ENCODE measurements at regions not wholly inside any gene's neighbourhood (a gene's known extent, or its start where the extent isn't known, plus 50 kb on each side); places are given as distances from the start of the nearest gene placed in this dataset.
"Not testable (repeated sequence)": the region's sequence is repeated elsewhere in the genome, so short reads cannot be mapped to it uniquely, and the experiment has no call there.

GRCh38 chr1:200260597-200261335 lies 149.1 kb downstream of the ZNF281 start:
- no peak overlapping the region for H3K4me3 Mint-ChIP-seq
- peaks cover 9% of the 10 kb centered on the region for H3K4me1 Mint-ChIP-seq (ENCODE audit: low read depth)
- intact Hi-C loops (cut with micrococcal nuclease), result no loop called here
- H3K27ac Mint-ChIP-seq, result no peak overlapping the region
- H3K36me3 Mint-ChIP-seq, result no peaks in the 10 kb centered on the region
- no peak for DNase-seq
- H3K27me3 Mint-ChIP-seq, result peaks cover 11% of the 10 kb centered on the region
- CTCF ChIA-PET, result interaction anchor here (0.6 to 0.8 kb wide), 2 partner anchors 228 to 602 kb away, joined by 3 read pairs; no protein-coding TSS in a partner anchor
- POLR2A ChIA-PET, result no interaction called here
- no peaks in the 10 kb centered on the region for H3K9me3 Mint-ChIP-seq

GRCh38 chr1:200258447-200259375 lies 151.1 kb downstream of the ZNF281 start:
- Mint-ChIP-seq H3K4me1 (ENCODE audit: low read depth) (peaks cover 18% of the 10 kb centered on the region), H3K36me3 (no peaks in the 10 kb centered on the region), H3K9me3 (no peaks in the 10 kb centered on the region), H3K27me3 (peaks cover 9% of the 10 kb centered on the region), H3K27ac (no peak overlapping the region), H3K4me3 (no peak overlapping the region)
- intact Hi-C loops (cut with micrococcal nuclease), result loop anchor here (5.0 kb wide), 1 partner anchor 229 kb away; no protein-coding TSS in a partner anchor
- ChIA-PET POLR2A (no interaction called here), CTCF (interaction anchor here (0.9 to 1.4 kb wide), 3 partner anchors 8 to 251 kb away, joined by 3 to 4 read pairs (median 3); no protein-coding TSS in a partner anchor)
- no peak for DNase-seq

- no peak overlapping the region for H3K4me3 Mint-ChIP-seq
- H3K4me1 Mint-ChIP-seq (ENCODE audit: low read depth), result peaks cover 13% of the 10 kb centered on the region
- peaks cover 12% of the 10 kb centered on the region for H3K27me3 Mint-ChIP-seq
- ChIA-PET POLR2A (no interaction called here), CTCF (no interaction called here)
- H3K9me3 Mint-ChIP-seq, result no peaks in the 10 kb centered on the region
- DNase-seq, result no peak
- intact Hi-C loops (cut with micrococcal nuclease), result loop anchor here (5.0 kb wide), 1 partner anchor 230 kb away; no protein-coding TSS in a partner anchor
- H3K27ac Mint-ChIP-seq, result no peak overlapping the region
- no peaks in the 10 kb centered on the region for H3K36me3 Mint-ChIP-seq
Observed at GRCh38 chr1:200257235-200257634, 152.6 kb downstream of the ZNF281 start.

GRCh38 chr1:200254602-200255001 lies 155.2 kb downstream of the ZNF281 start:
- ChIA-PET POLR2A (interaction anchor here (1.1 to 1.4 kb wide), 2 partner anchors 19 to 101 kb away, joined by 3 read pairs; no protein-coding TSS in a partner anchor), CTCF (interaction anchor here (0.9 to 1.1 kb wide), 4 partner anchors 21 to 236 kb away, joined by 3 to 5 read pairs (median 3); no protein-coding TSS in a partner anchor)
- not testable (repeated sequence) for DNase-seq, H3K36me3 Mint-ChIP-seq, H3K9me3 Mint-ChIP-seq, H3K27me3 Mint-ChIP-seq, H3K27ac Mint-ChIP-seq, H3K4me3 Mint-ChIP-seq
- H3K4me1 Mint-ChIP-seq (ENCODE audit: low read depth), result peaks cover 11% of the 10 kb centered on the region
- intact Hi-C loops (cut with micrococcal nuclease), result loop anchor here (1.0 to 5.0 kb wide), 5 partner anchors 28 to 233 kb away; no protein-coding TSS in a partner anchor

GRCh38 chr1:200253774-200254495 lies 155.9 kb downstream of the ZNF281 start:
- ChIA-PET POLR2A (interaction anchor here (1.1 to 1.4 kb wide), 2 partner anchors 20 to 100 kb away, joined by 3 read pairs; no protein-coding TSS in a partner anchor), CTCF (interaction anchor here (1.0 to 1.1 kb wide), 3 partner anchors 23 to 237 kb away, joined by 3 to 5 read pairs (median 3); no protein-coding TSS in a partner anchor)
- Mint-ChIP-seq H3K36me3 (no peaks in the 10 kb centered on the region), H3K27ac (no peak overlapping the region), H3K4me3 (no peak overlapping the region), H3K9me3 (no peaks in the 10 kb centered on the region), H3K27me3 (peaks cover 6% of the 10 kb centered on the region), H3K4me1 (ENCODE audit: low read depth) (peaks cover 11% of the 10 kb centered on the region)
- intact Hi-C loops (cut with micrococcal nuclease), result loop anchor here (1.0 to 5.0 kb wide), 4 partner anchors 27 to 194 kb away; no protein-coding TSS in a partner anchor
- peak; percentile 63 for DNase-seq

GRCh38 chr1:200252531-200252930 lies 157.3 kb downstream of the ZNF281 start:
- ChIA-PET POLR2A (no interaction called here), CTCF (interaction anchor here (0.9 kb wide), 1 partner anchor 27 kb away, joined by 3 read pairs; no protein-coding TSS in a partner anchor)
- Mint-ChIP-seq H3K4me1 (ENCODE audit: low read depth) (peaks cover 11% of the 10 kb centered on the region), H3K9me3 (no peaks in the 10 kb centered on the region), H3K27ac (no peak overlapping the region), H3K4me3 (no peak overlapping the region), H3K36me3 (no peaks in the 10 kb centered on the region), H3K27me3 (peaks cover 10% of the 10 kb centered on the region)
- intact Hi-C loops (cut with micrococcal nuclease), result loop anchor here (5.0 kb wide), 1 partner anchor 115 kb away; no protein-coding TSS in a partner anchor
- no peak for DNase-seq

- POLR2A ChIA-PET, result no interaction called here
- H3K36me3 Mint-ChIP-seq, result no peaks in the 10 kb centered on the region
- H3K9me3 Mint-ChIP-seq, result no peaks in the 10 kb centered on the region
- H3K4me3 Mint-ChIP-seq, result no peak overlapping the region
- DNase-seq, result no peak
- CTCF ChIA-PET, result no interaction called here
- H3K27ac Mint-ChIP-seq, result no peak overlapping the region
- H3K4me1 Mint-ChIP-seq (ENCODE audit: low read depth), result peaks cover 11% of the 10 kb centered on the region
- peaks cover 12% of the 10 kb centered on the region for H3K27me3 Mint-ChIP-seq
- intact Hi-C loops (cut with micrococcal nuclease), result loop anchor here (5.0 kb wide), 1 partner anchor 113 kb away; no protein-coding TSS in a partner anchor
Observed at GRCh38 chr1:200250469-200250868, 159.4 kb downstream of the ZNF281 start.

- no peak overlapping the region for H3K27ac Mint-ChIP-seq
- peaks cover under 1% of the 10 kb centered on the region for H3K4me1 Mint-ChIP-seq (ENCODE audit: low read depth)
- intact Hi-C loops (cut with micrococcal nuclease), result no loop called here
- CTCF ChIA-PET, result no interaction called here
- POLR2A ChIA-PET, result no interaction called here
- H3K9me3 Mint-ChIP-seq, result no peaks in the 10 kb centered on the region
- no peaks in the 10 kb centered on the region for H3K36me3 Mint-ChIP-seq
- H3K4me3 Mint-ChIP-seq, result no peak overlapping the region
- peaks cover 13% of the 10 kb centered on the region for H3K27me3 Mint-ChIP-seq
- DNase-seq, result no peak
Observed at GRCh38 chr1:200248541-200248940, 161.3 kb downstream of the ZNF281 start.

GRCh38 chr1:200247518-200247917 lies 162.3 kb downstream of the ZNF281 start:
- Mint-ChIP-seq H3K27me3 (peaks cover 14% of the 10 kb centered on the region), H3K27ac (no peak overlapping the region), H3K4me3 (no peak overlapping the region), H3K9me3 (no peaks in the 10 kb centered on the region), H3K4me1 (ENCODE audit: low read depth) (no peaks in the 10 kb centered on the region), H3K36me3 (no peaks in the 10 kb centered on the region)
- DNase-seq, result no peak
- intact Hi-C loops (cut with micrococcal nuclease), result no loop called here
- POLR2A ChIA-PET, result no interaction called here
- CTCF ChIA-PET, result no interaction called here

GRCh38 chr1:200245473-200245872 lies 164.4 kb downstream of the ZNF281 start:
- CTCF ChIA-PET, result no interaction called here
- Mint-ChIP-seq H3K36me3 (no peaks in the 10 kb centered on the region), H3K4me3 (no peak overlapping the region), H3K27ac (no peak overlapping the region), H3K9me3 (no peaks in the 10 kb centered on the region), H3K27me3 (peaks cover 19% of the 10 kb centered on the region), H3K4me1 (ENCODE audit: low read depth) (peaks cover 2% of the 10 kb centered on the region)
- intact Hi-C loops (cut with micrococcal nuclease), result no loop called here
- POLR2A ChIA-PET, result no interaction called here
- DNase-seq, result no peak

GRCh38 chr1:200243042-200243437 lies 166.8 kb downstream of the ZNF281 start:
- Mint-ChIP-seq H3K27me3 (peaks cover 16% of the 10 kb centered on the region), H3K9me3 (no peaks in the 10 kb centered on the region), H3K4me1 (ENCODE audit: low read depth) (peaks cover 2% of the 10 kb centered on the region), H3K27ac (no peak overlapping the region), H3K36me3 (no peaks in the 10 kb centered on the region), H3K4me3 (no peak overlapping the region)
- POLR2A ChIA-PET, result no interaction called here
- no peak for DNase-seq
- CTCF ChIA-PET, result interaction anchor here (1.3 kb wide), 1 partner anchor 12 kb away, joined by 3 read pairs; no protein-coding TSS in a partner anchor
- intact Hi-C loops (cut with micrococcal nuclease), result no loop called here

Measured in activated CD4-positive, alpha-beta memory T cell treated with anti-CD3 and anti-CD28 coated beads for 36 hours (primary cell).